Keratinocyte (primary cell): ENCODE measurements at regions not wholly inside any gene's neighbourhood (a gene's known extent, or its start where the extent isn't known, plus 50 kb on each side); places are given as distances from the start of the nearest gene placed in this dataset.

ENCODE experiments used
- CTCF ChIP-seq, 3 experiments: IDR thresholded peaks in 1 of 3; conservative IDR thresholded peaks in 1 of 3; optimal IDR thresholded peaks in 1 of 3; 2 replicates in 2 of 3; 3 replicates in 1 of 3; pipeline versions ENCODE3 to v1.5.1; 2011; ENCODE audit warnings: low read length in 3 of 3, mild to moderate bottlenecking in 3 of 3, moderate library complexity in 2 of 3, control low read depth in 1 of 3, inconsistent platforms in 1 of 3; ENCODE audit not compliant: insufficient read depth in 2 of 3; ENCODE audit errors: extremely low read depth in 1 of 3
- EZH2 ChIP-seq: IDR thresholded peaks from one replicate; pipeline ENCODE4 v1.6.1; 2012; ENCODE audit warnings: inconsistent platforms, mild to moderate bottlenecking, low read length, moderate library complexity

- TF ChIP-seq CTCF (optimal IDR thresholded peaks at IDR 0.05 in 1 of 3, IDR thresholded peaks at IDR 0.05 in 1 of 3, conservative IDR thresholded peaks at IDR 0.05 in 1 of 3; ENCODE audit: extremely low read depth in 1 of 3, insufficient read depth in 2 of 3, low read length in 3 of 3) (no peak), EZH2 (no peak)
Measured at GRCh38 chr1:25055324-25055780, 125.3 kb upstream of the RUNX3 start.
